SK-N-SH (cell line): ENCODE measurements at regions not wholly inside any gene's neighbourhood (a gene's known extent, or its start where the extent isn't known, plus 50 kb on each side); places are given as distances from the start of the nearest gene placed in this dataset.

Source experiments
- CTCF ChIA-PET: fragments of 300-600, 350-600 bp; formaldehyde crosslinking; extraction: SDS; loops from one replicate; lab custom pipeline; 2021; lab: Yijun Ruan, JAX
- POLR2A ChIA-PET: fragments of 350-600 bp; sonication (Branson Sonifier 250); formaldehyde crosslinking; extraction: SDS; loops from one replicate; lab custom pipeline; 2020; ENCODE audit warnings: antibody characterized with exemption, inconsistent platforms; lab: Yijun Ruan, JAX
- DNase-seq: peaks from one replicate; pipeline ENCODE4 v3.0.0; 2012
- H2AFZ ChIP-seq: fragments of 200-600 bp; sonication (generic); 2 replicates; pipeline ENCODE4 v1.8.1; 2016; ENCODE audit warnings: antibody characterized with exemption, mild to moderate bottlenecking, low read depth
- H3F3A ChIP-seq: fragments of 200-600 bp; sonication (generic); replicated peaks from 2 replicates; pipeline ENCODE3; 2016; ENCODE audit warnings: antibody characterized with exemption, mild to moderate bottlenecking; ENCODE audit not compliant: insufficient read depth
- H3K27ac ChIP-seq, 2 experiments: fragments of 200-500 bp in 1 of 2; fragments of 200-600 bp in 1 of 2; sonication (Bioruptor generic) in 1 of 2; sonication (generic), shearing (Covaris generic) in 1 of 2; 2 replicates each; pipeline versions ENCODE4 v1.5.1 to v1.6.1; 2014 to 2016; ENCODE audit warnings: low read depth in 2 of 2, inconsistent platforms in 1 of 2, low read length in 1 of 2, mild to moderate bottlenecking in 1 of 2, mixed read lengths in 1 of 2
- H3K27me3 ChIP-seq: fragments of 200-600 bp; sonication (generic), shearing (Covaris generic); 2 replicates; pipeline ENCODE4 v1.6.1; 2016; ENCODE audit warnings: mixed run types; ENCODE audit not compliant: insufficient read depth
- H3K36me3 ChIP-seq, 2 experiments: fragments of 200-500 bp in 1 of 2; fragments of 200-600 bp in 1 of 2; sonication (Bioruptor generic) in 1 of 2; sonication (generic) in 1 of 2; replicated peaks in 1 of 2; 2 replicates each; pipeline versions ENCODE3 to v1.5.1; 2014 to 2016; ENCODE audit warnings: low read length in 1 of 2, mild to moderate bottlenecking in 1 of 2; ENCODE audit not compliant: insufficient read depth in 2 of 2, control insufficient read depth in 1 of 2
- H3K4me1 ChIP-seq, 2 experiments: fragments of 200-500 bp in 1 of 2; fragments of 200-600 bp in 1 of 2; sonication (Bioruptor generic) in 1 of 2; sonication (generic), shearing (Covaris generic) in 1 of 2; 2 replicates each; pipeline versions ENCODE4 v1.5.1 to v1.6.1; 2014 to 2016; ENCODE audit warnings: low read depth in 1 of 2, low read length in 1 of 2, mixed run types in 1 of 2; ENCODE audit not compliant: insufficient read depth in 2 of 2, control insufficient read depth in 1 of 2
- H3K4me2 ChIP-seq: fragments of 200-600 bp; sonication (generic), shearing (Covaris generic); 2 replicates; pipeline ENCODE4 v1.6.1; 2017; ENCODE audit warnings: mixed run types
- H3K4me3 ChIP-seq, 2 experiments: fragments of 200-500 bp in 1 of 2; fragments of 200-600 bp in 1 of 2; sonication (Bioruptor generic) in 1 of 2; sonication (generic), shearing (Covaris generic) in 1 of 2; 2 replicates each; pipeline versions ENCODE4 v1.5.1 to v1.8.1; 2014 to 2016; ENCODE audit warnings: low read depth in 2 of 2, inconsistent platforms in 1 of 2, low read length in 1 of 2, mild to moderate bottlenecking in 1 of 2, mixed read lengths in 1 of 2, moderate library complexity in 1 of 2
- H3K79me2 ChIP-seq: fragments of 200-600 bp; sonication (generic); 2 replicates; pipeline ENCODE4 v1.8.1; 2017; ENCODE audit warnings: mild to moderate bottlenecking; ENCODE audit not compliant: insufficient read depth
- H3K9ac ChIP-seq: fragments of 200-600 bp; sonication (generic); 2 replicates; pipeline ENCODE4 v1.6.1; 2017; ENCODE audit warnings: mixed run types
- H3K9me2 ChIP-seq: fragments of 200-600 bp; sonication (generic); 2 replicates; pipeline ENCODE4 v1.6.1; 2017; ENCODE audit warnings: mixed run types
- H3K9me3 ChIP-seq: fragments of 200-600 bp; sonication (generic); 2 replicates; pipeline ENCODE4 v1.6.1; 2017; ENCODE audit warnings: mixed run types, mild to moderate bottlenecking, moderate library complexity
- H4K20me1 ChIP-seq: fragments of 200-600 bp; sonication (generic); 2 replicates; pipeline ENCODE4 v1.6.1; 2017; ENCODE audit warnings: mild to moderate bottlenecking, mixed run types; ENCODE audit not compliant: insufficient read depth
- CHD2 ChIP-seq: fragments of 150-350 bp; IDR thresholded peaks from 2 replicates; pipeline ENCODE4 v1.6.1; 2018; ENCODE audit warnings: low read length; ENCODE audit not compliant: partially characterized antibody
- ELF1 ChIP-seq: IDR thresholded peaks from 2 replicates; pipeline ENCODE4 v1.4.0; 2012
- EP300 ChIP-seq, 2 experiments: IDR thresholded peaks; 2 replicates each; pipeline versions ENCODE4 v1.4.0 to v1.6.1; 2012; ENCODE audit warnings: borderline replicate concordance in 1 of 2, low read depth in 1 of 2, low read length in 1 of 2
- EZH2phosphoT487 ChIP-seq: fragments of 200-600 bp; sonication (generic); IDR thresholded peaks from 2 replicates; pipeline ENCODE4 v1.6.1; 2017; ENCODE audit warnings: low read depth, mixed run types, mild to moderate bottlenecking, antibody characterized with exemption, moderate library complexity, borderline replicate concordance
- FOSL2 ChIP-seq: IDR thresholded peaks from 2 replicates; pipeline ENCODE4 v1.4.0; 2012; ENCODE audit warnings: low read depth, mild to moderate bottlenecking, moderate library complexity, borderline replicate concordance
- FOXJ3 ChIP-seq: sonication (generic); formaldehyde crosslinking; IDR thresholded peaks from 2 replicates; pipeline ENCODE4 v1.5.1; 2020; ENCODE audit warnings: mild to moderate bottlenecking, missing genetic modification reagents
- GATA2 ChIP-seq: sonication (generic); formaldehyde crosslinking; IDR thresholded peaks from 2 replicates; pipeline ENCODE4 v1.5.0; 2020; ENCODE audit warnings: mild to moderate bottlenecking, missing genetic modification reagents
- JUND ChIP-seq: IDR thresholded peaks from 2 replicates; pipeline ENCODE4 v1.4.0; 2012
- MXI1 ChIP-seq: IDR thresholded peaks from 2 replicates; pipeline ENCODE4 v1.6.1; 2012; ENCODE audit warnings: mild to moderate bottlenecking, low read depth, low read length, improper control_type of control experiment
- RCOR1 ChIP-seq: fragments of 150-350 bp; IDR thresholded peaks from 2 replicates; pipeline ENCODE4 v1.6.1; 2017; ENCODE audit warnings: antibody characterized with exemption, low read length
- RFX5 ChIP-seq: IDR thresholded peaks from 2 replicates; pipeline ENCODE4 v1.6.1; 2012; ENCODE audit warnings: mild to moderate bottlenecking, improper control_type of control experiment, low read length
- SIN3A ChIP-seq: IDR thresholded peaks from 2 replicates; pipeline ENCODE4 v1.6.1; 2012; ENCODE audit warnings: low read depth, mild to moderate bottlenecking, low read length, moderate library complexity, borderline replicate concordance
- TAF1 ChIP-seq: IDR thresholded peaks from 2 replicates; pipeline ENCODE4 v1.6.1; 2012; ENCODE audit warnings: low read depth, mild to moderate bottlenecking, low read length, moderate library complexity, borderline replicate concordance
- TCF12 ChIP-seq: IDR thresholded peaks from 2 replicates; pipeline ENCODE4 v1.4.0; 2012
- TEAD4 ChIP-seq: IDR thresholded peaks from 2 replicates; pipeline ENCODE4 v1.4.0; 2012; ENCODE audit warnings: mild to moderate bottlenecking, borderline replicate concordance; ENCODE audit not compliant: insufficient read depth
- WGBS: methylation state at CpG from one replicate; pipeline ENCODE4 v1.1.6; 2017; ENCODE audit warnings: low lambda C conversion rate; 5-methylcytosine and 5-hydroxymethylcytosine counted together
- TF ChIP-seq, protein P1 (sequence below): IDR thresholded peaks from 2 replicates; pipeline ENCODE4 v1.4.0; 2012; ENCODE audit warnings: low read depth
- TF ChIP-seq, protein P2 (sequence below): IDR thresholded peaks from 2 replicates; pipeline ENCODE4 v1.6.1; 2012; ENCODE audit warnings: mild to moderate bottlenecking, low read depth, low read length, moderate library complexity
- TF ChIP-seq, protein P3 (sequence below): fragments of 150-350 bp; IDR thresholded peaks from 2 replicates; pipeline ENCODE4 v1.6.1; 2017; ENCODE audit warnings: antibody characterized with exemption, low read length, low read depth, borderline replicate concordance

DNA sequence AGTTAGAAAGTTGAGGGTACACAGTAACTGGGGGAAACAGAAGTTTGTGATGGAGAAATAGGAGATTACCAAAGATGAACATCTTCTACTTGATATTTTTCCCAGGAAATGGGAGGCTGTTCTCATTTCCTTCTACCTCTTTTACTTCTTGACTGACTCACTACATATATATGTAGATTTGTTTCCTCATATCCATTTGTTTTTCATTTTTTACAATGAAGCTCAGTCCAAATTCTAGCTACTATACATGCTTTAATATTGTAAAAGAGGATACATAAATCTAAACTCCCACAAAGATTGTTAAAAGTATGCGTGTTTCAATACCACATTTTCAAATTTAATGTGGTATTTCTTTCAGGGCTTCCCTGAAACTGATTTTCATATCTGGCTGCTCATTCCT is 366.6 kb upstream of the NCAM2 start:
- no peaks in the 10 kb centered on the region; the same call in 1 of the 2 replicates for H3K79me2 ChIP-seq
- POLR2A ChIA-PET, result no interaction called here
- no peak for DNase-seq
- no peaks in the 10 kb centered on the region for H3K27me3 ChIP-seq
- H2AFZ ChIP-seq, result no peak overlapping the region
- no peaks in the 10 kb centered on the region for H4K20me1 ChIP-seq
- TF ChIP-seq JUND, result no peak
- TF ChIP-seq, protein P1, sequence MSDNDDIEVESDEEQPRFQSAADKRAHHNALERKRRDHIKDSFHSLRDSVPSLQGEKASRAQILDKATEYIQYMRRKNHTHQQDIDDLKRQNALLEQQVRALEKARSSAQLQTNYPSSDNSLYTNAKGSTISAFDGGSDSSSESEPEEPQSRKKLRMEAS, result no peak
- TF ChIP-seq, all 33 proteins: peak for 0
- no peak overlapping the region for H3K27ac ChIP-seq
- 38% methylated on average over 1 of the region's 1 CpG for WGBS
- H3K4me2 ChIP-seq, result no peak overlapping the region
- no peaks in the 10 kb centered on the region for H3F3A ChIP-seq
- no peak overlapping the region for H3K4me3 ChIP-seq
- H3K4me1 ChIP-seq, result no peaks in the 10 kb centered on the region
- CTCF ChIA-PET, result no interaction called here
- H3K9me3 ChIP-seq, result no peaks in the 10 kb centered on the region
- no peak overlapping the region for H3K9ac ChIP-seq
- H3K9me2 ChIP-seq, result no peaks in the 10 kb centered on the region
- no peaks in the 10 kb centered on the region for H3K36me3 ChIP-seq

DNA sequence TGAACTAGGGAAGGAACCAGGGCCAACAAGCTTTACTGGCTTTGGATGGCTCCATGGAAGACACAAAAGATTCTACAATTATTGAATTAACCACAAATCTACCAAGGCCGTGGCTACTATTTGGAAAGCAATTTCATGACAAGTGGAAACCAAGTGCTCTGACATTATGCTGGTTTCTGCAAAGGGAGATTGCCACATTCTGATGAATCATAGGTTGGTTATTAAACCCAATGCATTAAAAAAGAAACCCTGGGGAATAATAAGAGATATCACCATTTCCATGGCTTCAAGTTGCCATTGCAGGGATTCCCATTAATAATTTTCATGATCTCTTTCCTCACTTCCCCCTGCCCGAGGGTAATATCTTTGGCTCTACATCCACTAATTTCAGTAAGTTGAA is 359.2 kb upstream of the NCAM2 start:
- no peaks in the 10 kb centered on the region for H3K4me1 ChIP-seq
- H3K4me3 ChIP-seq, result no peak overlapping the region
- H3K9ac ChIP-seq, result no peak overlapping the region
- no peak overlapping the region for H2AFZ ChIP-seq
- H4K20me1 ChIP-seq, result no peaks in the 10 kb centered on the region
- H3K27me3 ChIP-seq, result no peaks in the 10 kb centered on the region
- WGBS, result 5% methylated on average over 2 of the region's 2 CpGs
- DNase-seq, result no peak
- no peaks in the 10 kb centered on the region for H3K9me2 ChIP-seq
- POLR2A ChIA-PET, result no interaction called here
- H3K36me3 ChIP-seq, result no peaks in the 10 kb centered on the region
- TF ChIP-seq ELF1 (no peak), TCF12 (no peak), EZH2phosphoT487 (no peak), RFX5 (no peak), TAF1 (no peak), TEAD4 (no peak), RCOR1 (no peak), FOXJ3 (CRISPR knock-in tag) (no peak), SIN3A (no peak), GATA2 (CRISPR knock-in tag) (no peak), EP300 (IDR thresholded peaks at IDR 0.05; ENCODE audit: borderline replicate concordance in 1 of 2, low read depth in 1 of 2, low read length in 1 of 2) (no peak), FOSL2 (no peak), MXI1 (no peak), CHD2 (no peak)
- TF ChIP-seq, protein P1, result no peak
- TF ChIP-seq, protein P2, sequence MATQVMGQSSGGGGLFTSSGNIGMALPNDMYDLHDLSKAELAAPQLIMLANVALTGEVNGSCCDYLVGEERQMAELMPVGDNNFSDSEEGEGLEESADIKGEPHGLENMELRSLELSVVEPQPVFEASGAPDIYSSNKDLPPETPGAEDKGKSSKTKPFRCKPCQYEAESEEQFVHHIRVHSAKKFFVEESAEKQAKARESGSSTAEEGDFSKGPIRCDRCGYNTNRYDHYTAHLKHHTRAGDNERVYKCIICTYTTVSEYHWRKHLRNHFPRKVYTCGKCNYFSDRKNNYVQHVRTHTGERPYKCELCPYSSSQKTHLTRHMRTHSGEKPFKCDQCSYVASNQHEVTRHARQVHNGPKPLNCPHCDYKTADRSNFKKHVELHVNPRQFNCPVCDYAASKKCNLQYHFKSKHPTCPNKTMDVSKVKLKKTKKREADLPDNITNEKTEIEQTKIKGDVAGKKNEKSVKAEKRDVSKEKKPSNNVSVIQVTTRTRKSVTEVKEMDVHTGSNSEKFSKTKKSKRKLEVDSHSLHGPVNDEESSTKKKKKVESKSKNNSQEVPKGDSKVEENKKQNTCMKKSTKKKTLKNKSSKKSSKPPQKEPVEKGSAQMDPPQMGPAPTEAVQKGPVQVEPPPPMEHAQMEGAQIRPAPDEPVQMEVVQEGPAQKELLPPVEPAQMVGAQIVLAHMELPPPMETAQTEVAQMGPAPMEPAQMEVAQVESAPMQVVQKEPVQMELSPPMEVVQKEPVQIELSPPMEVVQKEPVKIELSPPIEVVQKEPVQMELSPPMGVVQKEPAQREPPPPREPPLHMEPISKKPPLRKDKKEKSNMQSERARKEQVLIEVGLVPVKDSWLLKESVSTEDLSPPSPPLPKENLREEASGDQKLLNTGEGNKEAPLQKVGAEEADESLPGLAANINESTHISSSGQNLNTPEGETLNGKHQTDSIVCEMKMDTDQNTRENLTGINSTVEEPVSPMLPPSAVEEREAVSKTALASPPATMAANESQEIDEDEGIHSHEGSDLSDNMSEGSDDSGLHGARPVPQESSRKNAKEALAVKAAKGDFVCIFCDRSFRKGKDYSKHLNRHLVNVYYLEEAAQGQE, result no peak
- TF ChIP-seq, protein P3, sequence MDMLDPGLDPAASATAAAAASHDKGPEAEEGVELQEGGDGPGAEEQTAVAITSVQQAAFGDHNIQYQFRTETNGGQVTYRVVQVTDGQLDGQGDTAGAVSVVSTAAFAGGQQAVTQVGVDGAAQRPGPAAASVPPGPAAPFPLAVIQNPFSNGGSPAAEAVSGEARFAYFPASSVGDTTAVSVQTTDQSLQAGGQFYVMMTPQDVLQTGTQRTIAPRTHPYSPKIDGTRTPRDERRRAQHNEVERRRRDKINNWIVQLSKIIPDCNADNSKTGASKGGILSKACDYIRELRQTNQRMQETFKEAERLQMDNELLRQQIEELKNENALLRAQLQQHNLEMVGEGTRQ, result no peak
- no peak overlapping the region for H3K4me2 ChIP-seq
- H3F3A ChIP-seq, result no peaks in the 10 kb centered on the region
- H3K27ac ChIP-seq, result no peak overlapping the region
- CTCF ChIA-PET, result no interaction called here
- H3K9me3 ChIP-seq, result no peaks in the 10 kb centered on the region
- no peaks in the 10 kb centered on the region; the same call in 1 of the 2 replicates for H3K79me2 ChIP-seq
